Spleen (tissue), 7 donors: ENCODE measurements at regions not wholly inside any gene's neighbourhood (a gene's known extent, or its start where the extent isn't known, plus 50 kb on each side); places are given as distances from the start of the nearest gene placed in this dataset.

ENCODE experiments used
- POLR2A ChIP-seq, 3 donors: fragments of 450-650 bp; IDR thresholded peaks; one replicate each; pipeline ENCODE4 v1.5.1; 2017; ENCODE audit warnings: antibody characterized with exemption in 3 of 3, mild to moderate bottlenecking in 1 of 3
- POLR2AphosphoS5 ChIP-seq, 3 donors: sonication (generic); formaldehyde crosslinking; IDR thresholded peaks; one replicate each; pipeline ENCODE4 v1.5.1; 2017; ENCODE audit warnings: antibody characterized with exemption in 3 of 3
- TF ChIP-seq, protein P1 (sequence below), 11 experiments: fragments of 200-600 bp in 7 of 11; fragments of 450-650 bp in 4 of 11; sonication (generic) in 4 of 11; IDR thresholded peaks in 8 of 11; conservative IDR thresholded peaks in 3 of 11; 1 replicate in 7 of 11; 2 replicates in 4 of 11; pipeline versions ENCODE4 v1.4.0 to v1.8.0; 2016 to 2021; ENCODE audit warnings: antibody characterized with exemption in 11 of 11, inconsistent platforms in 4 of 11, mild to moderate bottlenecking in 1 of 11
- donor health status: DM: no; HTN: no; CAD: no; lungs with moderate emphysema.
- donor health status: DM: no; HTN: no; CAD: no.
- donor health status: DM: no; HTN: no; CAD: no.

DNA sequence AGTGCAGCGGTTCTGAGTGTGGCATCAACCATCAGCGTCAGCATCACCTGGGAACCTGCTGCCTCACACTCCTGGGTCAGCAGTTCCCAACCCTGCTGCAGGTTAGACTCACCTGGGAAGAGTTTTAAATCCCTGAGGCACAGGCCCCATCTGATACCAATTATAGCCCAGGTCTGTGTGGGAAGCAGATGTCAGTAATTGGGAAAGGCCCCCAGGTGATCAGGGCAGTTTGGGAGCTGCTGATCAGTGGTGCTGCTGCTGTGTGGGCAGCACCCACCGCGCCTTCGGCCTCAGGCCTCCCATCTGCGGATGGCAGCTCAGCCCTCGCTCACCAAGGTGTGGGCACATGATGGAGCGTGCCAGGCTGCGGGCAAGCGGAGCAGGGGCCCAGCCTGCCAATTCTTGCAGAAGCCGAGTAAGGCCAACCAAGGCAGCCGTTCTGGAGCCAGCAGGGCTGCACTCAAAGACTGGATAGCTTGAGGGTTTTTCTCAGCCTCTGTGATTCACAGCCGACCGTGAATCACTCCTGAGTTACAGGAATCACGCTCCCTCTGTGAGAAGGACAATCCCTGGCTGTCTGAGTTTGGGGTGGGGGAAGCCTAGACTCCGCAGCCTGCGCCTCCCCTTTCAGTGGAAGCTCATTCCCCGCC is 155.6 kb upstream of the SFSWAP start:
- TF ChIP-seq, protein P1, sequence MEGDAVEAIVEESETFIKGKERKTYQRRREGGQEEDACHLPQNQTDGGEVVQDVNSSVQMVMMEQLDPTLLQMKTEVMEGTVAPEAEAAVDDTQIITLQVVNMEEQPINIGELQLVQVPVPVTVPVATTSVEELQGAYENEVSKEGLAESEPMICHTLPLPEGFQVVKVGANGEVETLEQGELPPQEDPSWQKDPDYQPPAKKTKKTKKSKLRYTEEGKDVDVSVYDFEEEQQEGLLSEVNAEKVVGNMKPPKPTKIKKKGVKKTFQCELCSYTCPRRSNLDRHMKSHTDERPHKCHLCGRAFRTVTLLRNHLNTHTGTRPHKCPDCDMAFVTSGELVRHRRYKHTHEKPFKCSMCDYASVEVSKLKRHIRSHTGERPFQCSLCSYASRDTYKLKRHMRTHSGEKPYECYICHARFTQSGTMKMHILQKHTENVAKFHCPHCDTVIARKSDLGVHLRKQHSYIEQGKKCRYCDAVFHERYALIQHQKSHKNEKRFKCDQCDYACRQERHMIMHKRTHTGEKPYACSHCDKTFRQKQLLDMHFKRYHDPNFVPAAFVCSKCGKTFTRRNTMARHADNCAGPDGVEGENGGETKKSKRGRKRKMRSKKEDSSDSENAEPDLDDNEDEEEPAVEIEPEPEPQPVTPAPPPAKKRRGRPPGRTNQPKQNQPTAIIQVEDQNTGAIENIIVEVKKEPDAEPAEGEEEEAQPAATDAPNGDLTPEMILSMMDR (IDR thresholded peaks at IDR 0.05 in 8 of 11, conservative IDR thresholded peaks at IDR 0.05 in 3 of 11) = no peak
- TF ChIP-seq POLR2A (IDR thresholded peaks at IDR 0.05) (no peak), POLR2AphosphoS5 (IDR thresholded peaks at IDR 0.05) (no peak)
